ENCODE measurements at regions not wholly inside any gene's neighbourhood (a gene's known extent, or its start where the extent isn't known, plus 50 kb on each side); places are given as distances from the start of the nearest gene placed in this dataset.

DNA sequence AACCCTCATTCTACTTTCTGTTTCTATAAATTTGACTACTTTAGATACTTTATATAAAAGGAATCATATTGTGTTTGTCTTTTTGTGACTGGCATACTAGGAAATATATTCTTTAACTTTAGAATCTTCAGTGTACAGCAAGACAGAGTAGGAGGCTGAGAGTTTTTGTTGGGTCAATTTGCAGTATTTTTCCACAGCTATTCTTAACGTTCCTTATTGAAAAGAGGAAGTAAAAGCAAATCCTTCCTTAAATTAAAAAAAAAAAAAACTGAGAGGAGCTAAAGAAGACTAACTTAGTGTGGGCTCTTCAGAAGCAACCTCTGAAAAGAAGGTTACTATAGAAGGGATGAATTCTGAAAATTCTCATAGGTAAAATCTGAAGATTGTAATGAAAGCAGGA lies 1194.6 kb downstream of the ADGRL3 start:
- Mint-ChIP-seq H3K4me3 (no peak overlapping the region), H3K9me3 (no peaks in the 10 kb centered on the region), H3K36me3 (ENCODE audit: low read depth) (no peaks in the 10 kb centered on the region), H3K4me1 (no peaks in the 10 kb centered on the region), H3K27me3 (ENCODE audit: insufficient read depth, low read depth, poor library complexity) (no peaks in the 10 kb centered on the region), H3K27ac (no peak overlapping the region)
- no peaks in the 10 kb centered on the region for H4K20me1 ChIP-seq (replicated peaks; ENCODE audit: insufficient read depth)
- H3K79me2 ChIP-seq (replicated peaks; ENCODE audit: insufficient read depth), result no peaks in the 10 kb centered on the region
- TF ChIP-seq CREB1 (CRISPR knock-in tag; IDR thresholded peaks at IDR 0.05; ENCODE audit: low read depth), result no peak
- TF ChIP-seq, protein P1, sequence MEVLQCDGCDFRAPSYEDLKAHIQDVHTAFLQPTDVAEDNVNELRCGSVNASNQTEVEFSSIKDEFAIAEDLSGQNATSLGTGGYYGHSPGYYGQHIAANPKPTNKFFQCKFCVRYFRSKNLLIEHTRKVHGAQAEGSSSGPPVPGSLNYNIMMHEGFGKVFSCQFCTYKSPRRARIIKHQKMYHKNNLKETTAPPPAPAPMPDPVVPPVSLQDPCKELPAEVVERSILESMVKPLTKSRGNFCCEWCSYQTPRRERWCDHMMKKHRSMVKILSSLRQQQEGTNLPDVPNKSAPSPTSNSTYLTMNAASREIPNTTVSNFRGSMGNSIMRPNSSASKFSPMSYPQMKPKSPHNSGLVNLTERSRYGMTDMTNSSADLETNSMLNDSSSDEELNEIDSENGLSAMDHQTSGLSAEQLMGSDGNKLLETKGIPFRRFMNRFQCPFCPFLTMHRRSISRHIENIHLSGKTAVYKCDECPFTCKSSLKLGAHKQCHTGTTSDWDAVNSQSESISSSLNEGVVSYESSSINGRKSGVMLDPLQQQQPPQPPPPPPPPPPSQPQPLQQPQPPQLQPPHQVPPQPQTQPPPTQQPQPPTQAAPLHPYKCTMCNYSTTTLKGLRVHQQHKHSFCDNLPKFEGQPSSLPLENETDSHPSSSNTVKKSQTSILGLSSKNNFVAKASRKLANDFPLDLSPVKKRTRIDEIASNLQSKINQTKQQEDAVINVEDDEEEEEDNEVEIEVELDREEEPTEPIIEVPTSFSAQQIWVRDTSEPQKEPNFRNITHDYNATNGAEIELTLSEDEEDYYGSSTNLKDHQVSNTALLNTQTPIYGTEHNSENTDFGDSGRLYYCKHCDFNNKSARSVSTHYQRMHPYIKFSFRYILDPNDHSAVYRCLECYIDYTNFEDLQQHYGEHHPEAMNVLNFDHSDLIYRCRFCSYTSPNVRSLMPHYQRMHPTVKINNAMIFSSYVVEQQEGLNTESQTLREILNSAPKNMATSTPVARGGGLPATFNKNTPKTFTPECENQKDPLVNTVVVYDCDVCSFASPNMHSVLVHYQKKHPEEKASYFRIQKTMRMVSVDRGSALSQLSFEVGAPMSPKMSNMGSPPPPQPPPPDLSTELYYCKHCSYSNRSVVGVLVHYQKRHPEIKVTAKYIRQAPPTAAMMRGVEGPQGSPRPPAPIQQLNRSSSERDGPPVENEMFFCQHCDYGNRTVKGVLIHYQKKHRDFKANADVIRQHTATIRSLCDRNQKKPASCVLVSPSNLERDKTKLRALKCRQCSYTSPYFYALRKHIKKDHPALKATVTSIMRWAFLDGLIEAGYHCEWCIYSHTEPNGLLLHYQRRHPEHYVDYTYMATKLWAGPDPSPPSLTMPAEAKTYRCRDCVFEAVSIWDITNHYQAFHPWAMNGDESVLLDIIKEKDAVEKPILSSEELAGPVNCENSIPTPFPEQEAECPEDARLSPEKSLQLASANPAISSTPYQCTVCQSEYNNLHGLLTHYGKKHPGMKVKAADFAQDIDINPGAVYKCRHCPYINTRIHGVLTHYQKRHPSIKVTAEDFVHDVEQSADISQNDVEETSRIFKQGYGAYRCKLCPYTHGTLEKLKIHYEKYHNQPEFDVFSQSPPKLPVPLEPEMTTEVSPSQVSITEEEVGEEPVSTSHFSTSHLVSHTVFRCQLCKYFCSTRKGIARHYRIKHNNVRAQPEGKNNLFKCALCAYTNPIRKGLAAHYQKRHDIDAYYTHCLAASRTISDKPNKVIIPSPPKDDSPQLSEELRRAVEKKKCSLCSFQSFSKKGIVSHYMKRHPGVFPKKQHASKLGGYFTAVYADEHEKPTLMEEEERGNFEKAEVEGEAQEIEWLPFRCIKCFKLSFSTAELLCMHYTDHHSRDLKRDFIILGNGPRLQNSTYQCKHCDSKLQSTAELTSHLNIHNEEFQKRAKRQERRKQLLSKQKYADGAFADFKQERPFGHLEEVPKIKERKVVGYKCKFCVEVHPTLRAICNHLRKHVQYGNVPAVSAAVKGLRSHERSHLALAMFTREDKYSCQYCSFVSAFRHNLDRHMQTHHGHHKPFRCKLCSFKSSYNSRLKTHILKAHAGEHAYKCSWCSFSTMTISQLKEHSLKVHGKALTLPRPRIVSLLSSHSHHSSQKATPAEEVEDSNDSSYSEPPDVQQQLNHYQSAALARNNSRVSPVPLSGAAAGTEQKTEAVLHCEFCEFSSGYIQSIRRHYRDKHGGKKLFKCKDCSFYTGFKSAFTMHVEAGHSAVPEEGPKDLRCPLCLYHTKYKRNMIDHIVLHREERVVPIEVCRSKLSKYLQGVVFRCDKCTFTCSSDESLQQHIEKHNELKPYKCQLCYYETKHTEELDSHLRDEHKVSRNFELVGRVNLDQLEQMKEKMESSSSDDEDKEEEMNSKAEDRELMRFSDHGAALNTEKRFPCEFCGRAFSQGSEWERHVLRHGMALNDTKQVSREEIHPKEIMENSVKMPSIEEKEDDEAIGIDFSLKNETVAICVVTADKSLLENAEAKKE (CRISPR knock-in tag; IDR thresholded peaks at IDR 0.05), result no peak
- TF ChIP-seq, protein P2, sequence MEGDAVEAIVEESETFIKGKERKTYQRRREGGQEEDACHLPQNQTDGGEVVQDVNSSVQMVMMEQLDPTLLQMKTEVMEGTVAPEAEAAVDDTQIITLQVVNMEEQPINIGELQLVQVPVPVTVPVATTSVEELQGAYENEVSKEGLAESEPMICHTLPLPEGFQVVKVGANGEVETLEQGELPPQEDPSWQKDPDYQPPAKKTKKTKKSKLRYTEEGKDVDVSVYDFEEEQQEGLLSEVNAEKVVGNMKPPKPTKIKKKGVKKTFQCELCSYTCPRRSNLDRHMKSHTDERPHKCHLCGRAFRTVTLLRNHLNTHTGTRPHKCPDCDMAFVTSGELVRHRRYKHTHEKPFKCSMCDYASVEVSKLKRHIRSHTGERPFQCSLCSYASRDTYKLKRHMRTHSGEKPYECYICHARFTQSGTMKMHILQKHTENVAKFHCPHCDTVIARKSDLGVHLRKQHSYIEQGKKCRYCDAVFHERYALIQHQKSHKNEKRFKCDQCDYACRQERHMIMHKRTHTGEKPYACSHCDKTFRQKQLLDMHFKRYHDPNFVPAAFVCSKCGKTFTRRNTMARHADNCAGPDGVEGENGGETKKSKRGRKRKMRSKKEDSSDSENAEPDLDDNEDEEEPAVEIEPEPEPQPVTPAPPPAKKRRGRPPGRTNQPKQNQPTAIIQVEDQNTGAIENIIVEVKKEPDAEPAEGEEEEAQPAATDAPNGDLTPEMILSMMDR (conservative IDR thresholded peaks at IDR 0.05; ENCODE audit: low read depth in 2 of 2), result no peak
- TF ChIP-seq ZNF114 (CRISPR knock-in tag; IDR thresholded peaks at IDR 0.05), result no peak
- no peak for TF ChIP-seq POLR2AphosphoS5 (IDR thresholded peaks at IDR 0.05; ENCODE audit: low read depth)
- TF ChIP-seq EZH2phosphoT487 (IDR thresholded peaks at IDR 0.05; ENCODE audit: unreplicated experiment), result no peak
- no peak for TF ChIP-seq STAT1 (IDR thresholded peaks at IDR 0.05; ENCODE audit: unreplicated experiment)
- H3K9me2 ChIP-seq (ENCODE audit: insufficient read depth), result no peaks in the 10 kb centered on the region
- H3K4me1 ChIP-seq (ENCODE audit: insufficient read depth), result no peaks in the 10 kb centered on the region
- ATAC-seq (no peak), DNase-seq (ENCODE audit: low spot score) (no peak)
- no peak overlapping the region for H3K27ac ChIP-seq (ENCODE audit: low read depth)
- no peaks in the 10 kb centered on the region for H3K36me3 ChIP-seq (ENCODE audit: insufficient read depth)
- H2AFZ ChIP-seq, result no peak overlapping the region
- no peak overlapping the region for H3K4me3 ChIP-seq
- H3K27me3 ChIP-seq (ENCODE audit: insufficient read depth), result no peaks in the 10 kb centered on the region
- no peak overlapping the region for H3K4me2 ChIP-seq
- no peaks in the 10 kb centered on the region for H3F3A ChIP-seq (replicated peaks; ENCODE audit: low read depth)
